OCI-LY7 (cell line): ENCODE measurements at regions not wholly inside any gene's neighbourhood (a gene's known extent, or its start where the extent isn't known, plus 50 kb on each side); places are given as distances from the start of the nearest gene placed in this dataset.

Source experiments
- CTCF ChIP-seq: fragments of 200-600 bp; sonication (generic); conservative IDR thresholded peaks from 2 replicates; pipeline ENCODE4 v1.5.1; 2014; ENCODE audit warnings: mild to moderate bottlenecking, antibody characterized with exemption, low read length, moderate library complexity, mixed read lengths
- EZH2phosphoT487 ChIP-seq: fragments of 200-600 bp; sonication (generic); IDR thresholded peaks from 2 replicates; pipeline ENCODE4 v1.6.1; 2018; ENCODE audit warnings: low read depth, borderline replicate concordance, mild to moderate bottlenecking, mixed run types, antibody characterized with exemption, low read length, moderate library complexity, mixed read lengths

- TF ChIP-seq CTCF, result no peak
- TF ChIP-seq EZH2phosphoT487, result no peak
Observed at GRCh38 chr4:160159457-160159856, 1056.6 kb downstream of the RAPGEF2 start.
